Endothelial cell (in vitro differentiated cells): ENCODE measurements at regions not wholly inside any gene's neighbourhood (a gene's known extent, or its start where the extent isn't known, plus 50 kb on each side); places are given as distances from the start of the nearest gene placed in this dataset.

Experiments used
- DNase-seq: peaks from one replicate; pipeline ENCODE4 v3.0.0; 2021; ENCODE audit warnings: low spot score
- H3K27ac Mint-ChIP-seq: one replicate; pipeline ENCODE4 v1.8.0; 2021; ENCODE audit warnings: mixed read lengths, inconsistent platforms; ENCODE audit not compliant: unreplicated experiment
- H3K27me3 Mint-ChIP-seq: one replicate; pipeline ENCODE4 v1.8.0; 2021; ENCODE audit warnings: mild to moderate bottlenecking, moderate library complexity, mixed read lengths, inconsistent platforms; ENCODE audit not compliant: unreplicated experiment
- H3K36me3 Mint-ChIP-seq: one replicate; pipeline ENCODE4 v1.8.0; 2021; ENCODE audit warnings: mild to moderate bottlenecking, low read depth, mixed read lengths, inconsistent platforms; ENCODE audit not compliant: unreplicated experiment
- H3K4me1 Mint-ChIP-seq: one replicate; pipeline ENCODE4 v1.8.0; 2021; ENCODE audit warnings: mild to moderate bottlenecking, mixed read lengths, inconsistent platforms; ENCODE audit not compliant: unreplicated experiment
- H3K4me3 Mint-ChIP-seq: one replicate; pipeline ENCODE4 v1.8.0; 2021; ENCODE audit warnings: mild to moderate bottlenecking, mixed read lengths, inconsistent platforms; ENCODE audit not compliant: unreplicated experiment
- H3K9me3 Mint-ChIP-seq: one replicate; pipeline ENCODE4 v1.8.0; 2021; ENCODE audit warnings: mixed read lengths, inconsistent platforms; ENCODE audit not compliant: unreplicated experiment
- TF ChIP-seq, protein P1 (sequence below): fragments of 200-600 bp; sonication (generic); IDR thresholded peaks from one replicate; pipeline ENCODE4 v1.5.0; 2021; ENCODE audit warnings: antibody characterized with exemption; ENCODE audit not compliant: unreplicated experiment

- Mint-ChIP-seq H3K36me3 (no peaks in the 10 kb centered on the region), H3K4me1 (no peaks in the 10 kb centered on the region), H3K9me3 (no peaks in the 10 kb centered on the region), H3K4me3 (no peak overlapping the region), H3K27ac (no peak overlapping the region), H3K27me3 (no peaks in the 10 kb centered on the region)
- TF ChIP-seq, protein P1, sequence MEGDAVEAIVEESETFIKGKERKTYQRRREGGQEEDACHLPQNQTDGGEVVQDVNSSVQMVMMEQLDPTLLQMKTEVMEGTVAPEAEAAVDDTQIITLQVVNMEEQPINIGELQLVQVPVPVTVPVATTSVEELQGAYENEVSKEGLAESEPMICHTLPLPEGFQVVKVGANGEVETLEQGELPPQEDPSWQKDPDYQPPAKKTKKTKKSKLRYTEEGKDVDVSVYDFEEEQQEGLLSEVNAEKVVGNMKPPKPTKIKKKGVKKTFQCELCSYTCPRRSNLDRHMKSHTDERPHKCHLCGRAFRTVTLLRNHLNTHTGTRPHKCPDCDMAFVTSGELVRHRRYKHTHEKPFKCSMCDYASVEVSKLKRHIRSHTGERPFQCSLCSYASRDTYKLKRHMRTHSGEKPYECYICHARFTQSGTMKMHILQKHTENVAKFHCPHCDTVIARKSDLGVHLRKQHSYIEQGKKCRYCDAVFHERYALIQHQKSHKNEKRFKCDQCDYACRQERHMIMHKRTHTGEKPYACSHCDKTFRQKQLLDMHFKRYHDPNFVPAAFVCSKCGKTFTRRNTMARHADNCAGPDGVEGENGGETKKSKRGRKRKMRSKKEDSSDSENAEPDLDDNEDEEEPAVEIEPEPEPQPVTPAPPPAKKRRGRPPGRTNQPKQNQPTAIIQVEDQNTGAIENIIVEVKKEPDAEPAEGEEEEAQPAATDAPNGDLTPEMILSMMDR: no peak
- no peak for DNase-seq
These were observed 183.5 kb downstream of the SLC4A3 start for GRCh38 chr2:219810895-219811294.

GRCh38 chr2:219812672-219813071 is 185.2 kb downstream of the SLC4A3 start:
- H3K27ac Mint-ChIP-seq: no peak overlapping the region
- no peak overlapping the region for H3K4me3 Mint-ChIP-seq
- no peaks in the 10 kb centered on the region for H3K4me1 Mint-ChIP-seq
- no peaks in the 10 kb centered on the region for H3K9me3 Mint-ChIP-seq
- no peaks in the 10 kb centered on the region for H3K36me3 Mint-ChIP-seq
- DNase-seq: no peak
- H3K27me3 Mint-ChIP-seq: no peaks in the 10 kb centered on the region
- TF ChIP-seq, protein P1: no peak

DNA sequence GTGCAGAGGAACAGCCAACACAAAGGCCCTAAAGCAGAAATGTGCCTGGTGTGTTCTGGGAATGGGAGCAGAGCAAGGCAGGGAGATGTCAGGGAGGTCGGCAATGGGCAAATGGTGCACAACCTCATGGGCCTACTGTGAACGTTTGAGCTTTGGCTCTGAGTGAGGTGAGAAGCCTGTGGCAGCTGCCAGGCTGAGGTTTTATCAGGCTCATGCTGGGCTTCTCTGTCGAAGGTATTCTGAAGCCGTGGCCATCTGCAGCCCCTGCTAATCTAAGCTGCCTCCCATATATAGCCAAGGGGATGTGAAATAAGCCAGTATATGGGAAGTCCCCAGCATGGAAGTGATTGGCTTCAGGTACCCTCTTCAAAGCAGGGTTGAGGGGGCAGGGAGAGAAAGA is 193.3 kb downstream of the SLC4A3 start:
- TF ChIP-seq, protein P1: no peak
- H3K4me1 Mint-ChIP-seq: no peaks in the 10 kb centered on the region
- no peak overlapping the region for H3K27ac Mint-ChIP-seq
- H3K36me3 Mint-ChIP-seq: peaks cover 5% of the 10 kb centered on the region
- H3K4me3 Mint-ChIP-seq: no peak overlapping the region
- DNase-seq: no peak
- no peaks in the 10 kb centered on the region for H3K9me3 Mint-ChIP-seq
- peaks cover 4% of the 10 kb centered on the region for H3K27me3 Mint-ChIP-seq

- H3K9me3 Mint-ChIP-seq: no peaks in the 10 kb centered on the region
- H3K27me3 Mint-ChIP-seq: peaks cover 4% of the 10 kb centered on the region
- H3K27ac Mint-ChIP-seq: no peak overlapping the region
- H3K4me3 Mint-ChIP-seq: no peak overlapping the region
- H3K36me3 Mint-ChIP-seq: peaks cover 5% of the 10 kb centered on the region
- TF ChIP-seq, protein P1: no peak
- H3K4me1 Mint-ChIP-seq: no peaks in the 10 kb centered on the region
- DNase-seq: no peak
These were observed 196.1 kb downstream of the SLC4A3 start for GRCh38 chr2:219823574-219823973.

DNA sequence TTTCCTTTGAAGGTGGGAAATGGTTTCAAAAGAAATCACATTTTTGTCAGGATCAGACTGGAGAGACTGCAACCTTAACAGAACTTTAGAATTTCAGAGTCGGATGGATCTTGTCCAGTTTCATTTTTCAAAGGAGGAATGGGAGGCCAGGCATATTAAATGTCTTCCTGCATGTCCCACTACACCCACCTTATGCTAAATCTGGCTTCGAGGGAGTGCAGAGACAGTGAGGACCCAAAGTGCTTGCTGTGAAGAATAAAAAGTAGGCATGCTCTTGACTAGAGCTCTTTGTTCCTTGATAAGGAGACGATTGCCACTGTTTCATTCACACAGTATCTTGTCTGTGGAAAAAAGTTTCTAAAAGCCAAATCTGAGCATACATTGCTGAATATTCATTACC is 197.6 kb downstream of the SLC4A3 start:
- Mint-ChIP-seq H3K27me3 (peaks cover 4% of the 10 kb centered on the region), H3K36me3 (no peaks in the 10 kb centered on the region), H3K9me3 (no peaks in the 10 kb centered on the region), H3K4me3 (no peak overlapping the region), H3K27ac (no peak overlapping the region), H3K4me1 (no peaks in the 10 kb centered on the region)
- no peak for DNase-seq
- TF ChIP-seq, protein P1: no peak
